Activated B cell treated with CpG ODN at 0.5 μM for 24 hours (primary cell): ENCODE measurements at regions not wholly inside any gene's neighbourhood (a gene's known extent, or its start where the extent isn't known, plus 50 kb on each side); places are given as distances from the start of the nearest gene placed in this dataset.

Source experiments
- ATAC-seq: fragments of 200-7000 bp; cut with Tn5 transposase; one replicate; pipeline ENCODE4 v1.10.0; 2021; ENCODE audit warnings: low read depth, mild to moderate bottlenecking, moderate library complexity
- CTCF ChIA-PET: fragments of 350-600 bp; sonication (Branson Sonifier 250); formaldehyde crosslinking; loops from one replicate; lab custom pipeline; 2021; ENCODE audit warnings: antibody characterized with exemption; lab: Charles Lee
- POLR2A ChIA-PET: fragments of 350-600 bp; sonication (Branson Sonifier 250); formaldehyde crosslinking; loops from one replicate; lab custom pipeline; 2021; ENCODE audit warnings: antibody characterized with exemption; lab: Charles Lee
- DNase-seq: peaks from one replicate; pipeline ENCODE4 v3.0.0; 2022
- H3K27ac Mint-ChIP-seq: one replicate; pipeline ENCODE4 v1.8.0; 2020; ENCODE audit warnings: mixed read lengths
- H3K27me3 Mint-ChIP-seq: one replicate; pipeline ENCODE4 v1.8.0; 2021; ENCODE audit warnings: mixed read lengths
- H3K36me3 Mint-ChIP-seq: one replicate; pipeline ENCODE4 v1.8.0; 2021; ENCODE audit warnings: low read depth, mixed read lengths
- H3K4me1 Mint-ChIP-seq: one replicate; pipeline ENCODE4 v1.8.0; 2021; ENCODE audit warnings: mixed read lengths
- H3K4me3 Mint-ChIP-seq: one replicate; pipeline ENCODE4 v1.8.0; 2020; ENCODE audit warnings: mild to moderate bottlenecking, mixed read lengths
- H3K9me3 Mint-ChIP-seq: one replicate; pipeline ENCODE4 v1.8.0; 2020; ENCODE audit warnings: mixed read lengths
- CTCF ChIP-seq: fragments of 200-600 bp; IDR thresholded peaks from one replicate; pipeline ENCODE4 v1.8.0; 2022; ENCODE audit warnings: antibody characterized with exemption, mild to moderate bottlenecking
- intact Hi-C: fragments of 100-400 bp; cut with micrococcal nuclease; formaldehyde crosslinking; loops from one replicate; pipeline ENCODE4 v1.15.1; 2024

- Mint-ChIP-seq H3K4me1 (no peaks in the 10 kb centered on the region), H3K4me3 (no peak overlapping the region), H3K36me3 (no peaks in the 10 kb centered on the region), H3K27ac (no peak overlapping the region), H3K9me3 (no peaks in the 10 kb centered on the region), H3K27me3 (peaks cover 4% of the 10 kb centered on the region)
- ChIA-PET CTCF (no interaction called here), POLR2A (no interaction called here)
- intact Hi-C loops, result no loop called here
- DNase-seq (no peak), ATAC-seq (no peak)
- TF ChIP-seq CTCF, result no peak
Measured at GRCh38 chr10:113979409-113979808, 64.3 kb upstream of the ADRB1 start.

- H3K4me3 Mint-ChIP-seq, result no peak overlapping the region
- no peak overlapping the region for H3K27ac Mint-ChIP-seq
- H3K36me3 Mint-ChIP-seq, result no peaks in the 10 kb centered on the region
- DNase-seq (no peak), ATAC-seq (no peak)
- POLR2A ChIA-PET, result no interaction called here
- H3K4me1 Mint-ChIP-seq, result no peaks in the 10 kb centered on the region
- no peak for TF ChIP-seq CTCF
- intact Hi-C loops, result loop anchor here (5.0 kb wide), 1 partner anchor 117 kb away; no protein-coding TSS in a partner anchor
- H3K27me3 Mint-ChIP-seq, result no peaks in the 10 kb centered on the region
- CTCF ChIA-PET, result no interaction called here
- H3K9me3 Mint-ChIP-seq, result no peaks in the 10 kb centered on the region
Measured at GRCh38 chr10:113980408-113981087, 63.1 kb upstream of the ADRB1 start.

- ChIA-PET CTCF (no interaction called here), POLR2A (no interaction called here)
- Mint-ChIP-seq H3K27me3 (no peaks in the 10 kb centered on the region), H3K4me1 (no peaks in the 10 kb centered on the region), H3K9me3 (peaks cover 3% of the 10 kb centered on the region), H3K27ac (no peak overlapping the region), H3K4me3 (no peak overlapping the region), H3K36me3 (no peaks in the 10 kb centered on the region)
- TF ChIP-seq CTCF, result no peak
- ATAC-seq, result no peak
- no peak for DNase-seq
- intact Hi-C loops, result loop anchor here (5.0 kb wide), 1 partner anchor 115 kb away; no protein-coding TSS in a partner anchor
Measured at GRCh38 chr10:113982296-113982695, 61.4 kb upstream of the ADRB1 start.

DNA sequence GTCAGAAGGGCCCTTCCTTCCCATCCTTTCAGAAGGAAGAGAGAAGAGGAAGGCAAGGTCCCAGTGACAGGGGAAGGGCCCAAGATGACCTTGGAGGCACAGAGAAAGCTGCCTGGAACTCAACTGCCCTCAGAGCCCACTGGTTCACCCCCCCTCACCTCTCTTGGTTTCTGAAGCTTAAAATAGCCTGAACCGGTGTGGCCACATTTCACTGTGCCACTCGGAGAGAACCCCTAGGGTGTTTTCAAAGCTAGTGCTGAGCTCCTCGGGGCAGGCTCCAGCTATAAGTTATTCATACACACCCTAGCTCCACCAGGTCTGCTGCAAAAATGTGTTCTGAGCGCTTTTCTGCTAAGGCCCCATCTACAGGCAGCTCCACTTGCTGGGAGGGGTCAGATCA is 60.9 kb upstream of the ADRB1 start:
- intact Hi-C loops, result loop anchor here (5.0 kb wide), 1 partner anchor 115 kb away; no protein-coding TSS in a partner anchor
- ChIA-PET POLR2A (no interaction called here), CTCF (no interaction called here)
- ATAC-seq, result no peak
- Mint-ChIP-seq H3K9me3 (peaks cover 8% of the 10 kb centered on the region), H3K4me1 (no peaks in the 10 kb centered on the region), H3K27me3 (no peaks in the 10 kb centered on the region), H3K27ac (no peak overlapping the region), H3K4me3 (no peak overlapping the region), H3K36me3 (no peaks in the 10 kb centered on the region)
- no peak for DNase-seq
- no peak for TF ChIP-seq CTCF

DNA sequence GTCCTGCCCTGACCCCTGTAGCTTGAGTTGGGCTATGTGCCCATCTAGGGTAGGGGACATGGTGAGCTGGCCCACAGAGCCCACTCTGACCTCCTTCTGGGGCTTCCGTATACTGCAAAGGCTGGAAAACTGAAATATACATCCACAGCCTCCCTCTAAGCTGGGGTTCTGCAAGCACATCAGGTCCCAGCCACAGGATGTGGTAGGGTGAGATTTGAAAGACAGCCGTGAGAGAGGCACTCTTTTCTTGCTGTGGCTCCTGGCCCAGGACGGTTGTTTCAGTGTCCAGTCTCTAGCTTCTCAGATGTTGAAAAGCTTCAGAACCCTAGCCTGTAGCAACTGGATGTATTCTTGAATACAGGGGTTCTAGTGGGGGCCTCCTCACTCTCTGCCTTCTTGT is 60.1 kb upstream of the ADRB1 start:
- Mint-ChIP-seq H3K27ac (no peak overlapping the region), H3K9me3 (peaks cover 8% of the 10 kb centered on the region), H3K4me3 (no peak overlapping the region), H3K27me3 (no peaks in the 10 kb centered on the region), H3K36me3 (no peaks in the 10 kb centered on the region), H3K4me1 (no peaks in the 10 kb centered on the region)
- ATAC-seq, result no peak
- no peak for DNase-seq
- ChIA-PET CTCF (no interaction called here), POLR2A (no interaction called here)
- intact Hi-C loops, result loop anchor here (5.0 kb wide), 1 partner anchor 114 kb away; no protein-coding TSS in a partner anchor
- TF ChIP-seq CTCF, result no peak
